GM21528 (cell line): ENCODE measurements at regions not wholly inside any gene's neighbourhood (a gene's known extent, or its start where the extent isn't known, plus 50 kb on each side); places are given as distances from the start of the nearest gene placed in this dataset.
"Not testable (repeated sequence)": the region's sequence is repeated elsewhere in the genome, so short reads cannot be mapped to it uniquely, and the experiment has no call there.

Experiments
- ATAC-seq: cut with Tn5 transposase; IDR thresholded peaks from one replicate; pipeline ENCODE4 v1.9.1; 2021; ENCODE audit warnings: mild to moderate bottlenecking, moderate library complexity; ENCODE audit not compliant: unreplicated experiment, low FRiP score

- no peak for ATAC-seq
Measured at GRCh38 chr3:106331636-106332035, 462.8 kb upstream of the CBLB start.

- ATAC-seq, result no peak
Measured at GRCh38 chr3:106332129-106332528, 463.3 kb upstream of the CBLB start.

- peak; percentile 48 for ATAC-seq
Measured at GRCh38 chr3:106332884-106333283, 464.1 kb upstream of the CBLB start.

- ATAC-seq, result peak; percentile 46
Measured at GRCh38 chr3:106333911-106334618, 465.3 kb upstream of the CBLB start.

GRCh38 chr3:106336619-106337018, 467.8 kb upstream of the CBLB start:
- ATAC-seq, result no peak

- no peak for ATAC-seq
Measured at GRCh38 chr3:106337116-106337515, 468.3 kb upstream of the CBLB start.

- no peak for ATAC-seq
Measured at GRCh38 chr3:106338582-106339214, 469.9 kb upstream of the CBLB start.

GRCh38 chr3:106339551-106339950, 470.7 kb upstream of the CBLB start:
- no peak for ATAC-seq

GRCh38 chr3:106341087-106341486, 472.3 kb upstream of the CBLB start:
- ATAC-seq, result no peak

GRCh38 chr3:106341586-106342162, 472.9 kb upstream of the CBLB start:
- ATAC-seq, result no peak

GRCh38 chr3:106342386-106342785, 473.6 kb upstream of the CBLB start:
- no peak for ATAC-seq

- no peak for ATAC-seq
Measured at GRCh38 chr3:106343811-106344210, 475.0 kb upstream of the CBLB start.

GRCh38 chr3:106345353-106346027, 476.7 kb upstream of the CBLB start:
- ATAC-seq, result no peak

- ATAC-seq, result no peak
Measured at GRCh38 chr3:106347350-106347749, 478.5 kb upstream of the CBLB start.

GRCh38 chr3:106348139-106348690, 479.4 kb upstream of the CBLB start:
- no peak for ATAC-seq

GRCh38 chr3:106349191-106349881, 480.5 kb upstream of the CBLB start:
- no peak for ATAC-seq

- no peak for ATAC-seq
Measured at GRCh38 chr3:106355873-106356272, 487.1 kb upstream of the CBLB start.

GRCh38 chr3:106359692-106360091, 490.9 kb upstream of the CBLB start:
- no peak for ATAC-seq

- not testable (repeated sequence) for ATAC-seq
Measured at GRCh38 chr3:106360901-106361300, 492.1 kb upstream of the CBLB start.

GRCh38 chr3:106364477-106364876, 495.7 kb upstream of the CBLB start:
- no peak for ATAC-seq
